H1 (cell line): ENCODE measurements at regions not wholly inside any gene's neighbourhood (a gene's known extent, or its start where the extent isn't known, plus 50 kb on each side); places are given as distances from the start of the nearest gene placed in this dataset.

Experiments
- CTCF ChIA-PET: fragments of 300-600 bp; sonication (Branson Sonifier 250); formaldehyde crosslinking; loops from one replicate; lab custom pipeline; 2021; ENCODE audit not compliant: partially characterized antibody; lab: Charles Lee
- POLR2A ChIA-PET: fragments of 300-600 bp; sonication (Branson Sonifier 250); formaldehyde crosslinking; loops from one replicate; lab custom pipeline; 2021; ENCODE audit warnings: inconsistent platforms; ENCODE audit not compliant: partially characterized antibody; lab: Charles Lee
- DNase-seq, 2 experiments: peaks; one replicate each; pipeline versions ENCODE4 v3.0.0 to v3.0.0-alpha.2; 2010 to 2022; ENCODE audit warnings: low spot score in 2 of 2, low read depth in 1 of 2, mixed read lengths in 1 of 2
- FAIRE-seq: peaks from 2 replicates; lab custom pipeline; 2011; peaks lifted over from hg19 to GRCh38; lab: Jason Lieb, UNC
- H2AFZ ChIP-seq: 2 replicates; pipeline ENCODE4 v1.8.1; 2012; ENCODE audit warnings: low read length, inconsistent platforms
- H2AK5ac ChIP-seq: 2 replicates; pipeline ENCODE4 v1.6.1; 2013; ENCODE audit warnings: low read depth, low read length
- H2BK120ac ChIP-seq: replicated peaks from 2 replicates; pipeline ENCODE3; 2013; ENCODE audit warnings: low read depth, low read length, inconsistent platforms
- H2BK12ac ChIP-seq: 2 replicates; pipeline ENCODE4 v1.6.1; 2013; ENCODE audit warnings: low read depth, low read length
- H2BK15ac ChIP-seq: 2 replicates; pipeline ENCODE4 v1.6.1; 2013; ENCODE audit warnings: low read length
- H2BK20ac ChIP-seq: 2 replicates; pipeline ENCODE4 v1.6.1; 2013; ENCODE audit warnings: low read length
- H2BK5ac ChIP-seq: 2 replicates; pipeline ENCODE4 v1.6.1; 2013; ENCODE audit warnings: low read depth, low read length
- H3K14ac ChIP-seq: 2 replicates; pipeline ENCODE4 v1.6.1; 2013; ENCODE audit warnings: inconsistent platforms; ENCODE audit not compliant: insufficient read length
- H3K18ac ChIP-seq: 2 replicates; pipeline ENCODE4 v1.6.1; 2013; ENCODE audit warnings: low read length; ENCODE audit errors: extremely low read depth
- H3K23ac ChIP-seq: 2 replicates; pipeline ENCODE4 v1.6.1; 2013; ENCODE audit warnings: inconsistent platforms; ENCODE audit not compliant: insufficient read length
- H3K23me2 ChIP-seq: 2 replicates; pipeline ENCODE4 v1.6.1; 2013; ENCODE audit warnings: low read depth, low read length
- H3K27ac ChIP-seq: 2 replicates; pipeline ENCODE4 v1.6.1; 2011; ENCODE audit warnings: low read depth, low read length, inconsistent platforms
- H3K27me3 ChIP-seq, 4 experiments: replicated peaks in 1 of 4; 1 replicate in 1 of 4; 2 replicates in 3 of 4; pipeline versions ENCODE4 v1.6.1 to v1.8.1; 2011 to 2013; ENCODE audit warnings: low read length in 3 of 4, mild to moderate bottlenecking in 3 of 4, inconsistent platforms in 2 of 4, mixed read lengths in 2 of 4, moderate library complexity in 1 of 4; ENCODE audit not compliant: control insufficient read depth in 3 of 4, insufficient read depth in 3 of 4; ENCODE audit errors: extremely low read depth in 1 of 4
- H3K36me3 ChIP-seq, 4 experiments: 2 replicates each; pipeline versions ENCODE4 v1.6.1 to v1.8.1; 2011 to 2013; ENCODE audit warnings: mild to moderate bottlenecking in 4 of 4, low read length in 3 of 4, moderate library complexity in 2 of 4, control low read depth in 1 of 4, inconsistent platforms in 1 of 4; ENCODE audit not compliant: insufficient read depth in 4 of 4, control insufficient read depth in 2 of 4
- H3K4ac ChIP-seq: replicated peaks from 2 replicates; pipeline ENCODE3; 2013; ENCODE audit warnings: low read length, low read depth, mixed read lengths, inconsistent platforms; ENCODE audit not compliant: insufficient read length
- H3K4me1 ChIP-seq, 4 experiments: replicated peaks in 1 of 4; 1 replicate in 1 of 4; 2 replicates in 3 of 4; pipeline versions ENCODE4 v1.6.1 to v1.8.1; 2011 to 2013; ENCODE audit warnings: low read length in 3 of 4, inconsistent platforms in 2 of 4, mixed read lengths in 1 of 4; ENCODE audit not compliant: insufficient read depth in 4 of 4, control insufficient read depth in 3 of 4
- H3K4me2 ChIP-seq, 2 experiments: 2 replicates each; pipeline versions ENCODE4 v1.6.1 to v1.8.1; 2011 to 2013; ENCODE audit warnings: low read depth in 2 of 2, low read length in 2 of 2, control low read depth in 1 of 2, inconsistent platforms in 1 of 2, mild to moderate bottlenecking in 1 of 2; ENCODE audit not compliant: insufficient read depth in 1 of 2
- H3K4me3 ChIP-seq, 4 experiments: fragments of 200-600, 300-600 bp in 1 of 4; sonication (generic), shearing (Covaris generic), sonication (Bioruptor Twin) in 1 of 4; 2 replicates each; pipeline versions ENCODE4 v1.5.1 to v1.8.1; 2011 to 2016; ENCODE audit warnings: low read length in 4 of 4, low read depth in 3 of 4, control low read depth in 2 of 4, inconsistent platforms in 2 of 4, mild to moderate bottlenecking in 2 of 4, mixed read lengths in 1 of 4, moderate library complexity in 1 of 4; ENCODE audit not compliant: insufficient read depth in 2 of 4; ENCODE audit errors: extremely low read depth in 1 of 4
- H3K56ac ChIP-seq: replicated peaks from 2 replicates; pipeline ENCODE3; 2013; ENCODE audit warnings: low read depth, mild to moderate bottlenecking, mixed read lengths, low read length, inconsistent platforms; ENCODE audit not compliant: insufficient read length
- H3K79me1 ChIP-seq: 2 replicates; pipeline ENCODE4 v1.6.1; 2013; ENCODE audit warnings: low read depth, low read length, control low read depth
- H3K79me2 ChIP-seq, 2 experiments: 2 replicates each; pipeline versions ENCODE4 v1.6.1 to v1.8.1; 2012 to 2013; ENCODE audit warnings: low read length in 2 of 2, mild to moderate bottlenecking in 2 of 2, inconsistent platforms in 1 of 2; ENCODE audit not compliant: insufficient read depth in 2 of 2, control insufficient read depth in 1 of 2
- H3K9ac ChIP-seq, 4 experiments: replicated peaks in 1 of 4; 1 replicate in 1 of 4; 2 replicates in 3 of 4; pipeline versions ENCODE4 v1.6.1 to v1.8.1; 2011 to 2013; ENCODE audit warnings: low read depth in 3 of 4, low read length in 3 of 4, control low read depth in 2 of 4, mild to moderate bottlenecking in 2 of 4, moderate library complexity in 2 of 4, inconsistent platforms in 1 of 4; ENCODE audit errors: extremely low read depth in 1 of 4
- H3K9me3 ChIP-seq, 2 experiments: 2 replicates each; pipeline versions ENCODE4 v1.6.1 to v1.8.1; 2012 to 2013; ENCODE audit warnings: mild to moderate bottlenecking in 2 of 2, moderate library complexity in 2 of 2, control low read depth in 1 of 2, inconsistent platforms in 1 of 2, low read depth in 1 of 2, low read length in 1 of 2, mixed read lengths in 1 of 2; ENCODE audit not compliant: insufficient read depth in 2 of 2
- H4K20me1 ChIP-seq, 2 experiments: replicated peaks in 1 of 2; 2 replicates each; pipeline versions ENCODE3 to v1.8.1; 2011 to 2013; ENCODE audit warnings: inconsistent platforms in 2 of 2, low read length in 2 of 2, mild to moderate bottlenecking in 1 of 2; ENCODE audit not compliant: insufficient read depth in 2 of 2, control insufficient read depth in 1 of 2
- H4K5ac ChIP-seq: 2 replicates; pipeline ENCODE4 v1.6.1; 2013; ENCODE audit warnings: low read length, low read depth, mixed read lengths, inconsistent platforms; ENCODE audit not compliant: insufficient read length
- H4K8ac ChIP-seq: 2 replicates; pipeline ENCODE4 v1.8.0; 2013; ENCODE audit warnings: mild to moderate bottlenecking, moderate library complexity, low read length, inconsistent platforms; ENCODE audit not compliant: insufficient read depth; ENCODE audit errors: extremely low read depth
- H4K91ac ChIP-seq: replicated peaks from 2 replicates; pipeline ENCODE3; 2013; ENCODE audit warnings: low read length, mixed read lengths, inconsistent platforms; ENCODE audit not compliant: insufficient read length
- BACH1 ChIP-seq: IDR thresholded peaks from 2 replicates; pipeline ENCODE4 v1.6.1; 2012; ENCODE audit warnings: low read length, improper control_type of control experiment
- BRCA1 ChIP-seq: IDR thresholded peaks from 2 replicates; pipeline ENCODE4 v1.6.1; 2012; ENCODE audit warnings: low read depth, low read length, improper control_type of control experiment
- CEBPB ChIP-seq: IDR thresholded peaks from 2 replicates; pipeline ENCODE4 v1.6.1; 2012; ENCODE audit warnings: low read depth, low read length
- GABPA ChIP-seq: IDR thresholded peaks from 2 replicates; pipeline ENCODE4 v1.6.1; 2011; ENCODE audit warnings: mild to moderate bottlenecking, low read length, moderate library complexity, borderline replicate concordance; ENCODE audit not compliant: insufficient read depth
- POLR2AphosphoS5 ChIP-seq: IDR thresholded peaks from 2 replicates; pipeline ENCODE4 v1.6.1; 2011; ENCODE audit warnings: low read depth, low read length
- RFX5 ChIP-seq: IDR thresholded peaks from 2 replicates; pipeline ENCODE4 v1.6.1; 2011; ENCODE audit warnings: low read depth, low read length, improper control_type of control experiment, borderline replicate concordance
- RXRA ChIP-seq: IDR thresholded peaks from 2 replicates; pipeline ENCODE4 v1.6.1; 2011; ENCODE audit warnings: low read depth, mild to moderate bottlenecking, low read length, moderate library complexity; ENCODE audit not compliant: insufficient read depth
- TAF7 ChIP-seq: optimal IDR thresholded peaks from 2 replicates; pipeline ENCODE3; 2011; ENCODE audit warnings: low read depth, mild to moderate bottlenecking, inconsistent platforms, low read length, moderate library complexity, borderline replicate concordance
- TCF12 ChIP-seq: IDR thresholded peaks from 2 replicates; pipeline ENCODE4 v1.6.1; 2011; ENCODE audit warnings: low read depth, mild to moderate bottlenecking, low read length
- YY1 ChIP-seq: IDR thresholded peaks from 2 replicates; pipeline ENCODE4 v1.6.1; 2011; ENCODE audit warnings: low read depth, mild to moderate bottlenecking, low read length
- WGBS, 2 experiments: shearing (Covaris generic) in 1 of 2; methylation state at CpG; one replicate each; pipeline versions ENCODE4 v1.1.6 to v1.1.7; 2013 to 2015; ENCODE audit warnings: low lambda C conversion rate in 2 of 2, mixed read lengths in 2 of 2, inconsistent platforms in 1 of 2, low coverage in 1 of 2, missing lambda C conversion rate in 1 of 2; ENCODE audit not compliant: insufficient replicate concordance in 2 of 2, insufficient coverage in 1 of 2, insufficient read length in 1 of 2; ENCODE audit errors: extremely low coverage in 1 of 2, missing lambda C conversion rate in 1 of 2; 5-methylcytosine and 5-hydroxymethylcytosine counted together
- TF ChIP-seq, protein P1 (sequence below), 3 experiments: IDR thresholded peaks; 1 replicate in 2 of 3; 2 replicates in 1 of 3; pipeline versions ENCODE4 v1.5.1 to v1.6.1; 2011; ENCODE audit warnings: low read length in 3 of 3, mild to moderate bottlenecking in 3 of 3, inconsistent platforms in 2 of 3, low read depth in 1 of 3, moderate library complexity in 1 of 3; ENCODE audit not compliant: insufficient read depth in 1 of 3; ENCODE audit errors: control extremely low read depth in 1 of 3

DNA sequence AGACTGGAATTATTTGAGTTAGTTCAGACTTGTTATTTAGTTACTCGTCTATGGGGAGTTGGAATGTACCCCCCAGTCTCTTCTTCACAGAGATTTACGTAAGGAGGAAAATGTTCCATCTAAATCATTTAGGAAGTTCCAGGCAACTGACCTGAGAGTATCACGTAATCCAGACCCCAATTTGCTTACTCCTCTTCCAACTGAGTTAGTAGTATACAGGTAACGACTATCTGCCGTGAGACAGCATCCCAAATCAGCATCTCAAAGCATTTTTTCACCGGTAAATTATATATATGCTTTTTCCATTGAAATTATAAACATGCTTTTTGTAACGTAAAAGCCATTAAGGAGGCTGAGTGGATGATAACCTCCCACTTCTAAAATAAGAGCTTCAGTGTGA lies 214.3 kb upstream of the WSB1 start:
- Histone ChIP-seq H3K27me3 (no peaks in the 10 kb centered on the region), H3K9ac (no peak overlapping the region), H2BK5ac (no peak overlapping the region), H3K4me2 (no peak overlapping the region), H4K91ac (no peak overlapping the region), H3K27ac (no peak overlapping the region), H3K14ac (no peak overlapping the region), H3K4me3 (no peak overlapping the region), H4K8ac (no peak overlapping the region), H3K79me1 (no peaks in the 10 kb centered on the region), H3K18ac (no peak overlapping the region), H2BK12ac (no peak overlapping the region), H2BK120ac (no peak overlapping the region), H3K36me3 (no peaks in the 10 kb centered on the region), H3K79me2 (no peaks in the 10 kb centered on the region), H2BK20ac (no peak overlapping the region), H3K4ac (no peak overlapping the region), H3K4me1 (no peaks in the 10 kb centered on the region), H3K23ac (no peak overlapping the region), H3K23me2 (no peaks in the 10 kb centered on the region; the same call in 1 of the 2 replicates), H3K9me3 (peaks cover 71 to 86% of the 10 kb centered on the region in 2 experiments), H2AFZ (no peak overlapping the region), H4K5ac (no peak overlapping the region), H4K20me1 (no peaks in the 10 kb centered on the region), H3K56ac (no peak overlapping the region), H2BK15ac (no peak overlapping the region), H2AK5ac (no peak overlapping the region)
- TF ChIP-seq, protein P1, sequence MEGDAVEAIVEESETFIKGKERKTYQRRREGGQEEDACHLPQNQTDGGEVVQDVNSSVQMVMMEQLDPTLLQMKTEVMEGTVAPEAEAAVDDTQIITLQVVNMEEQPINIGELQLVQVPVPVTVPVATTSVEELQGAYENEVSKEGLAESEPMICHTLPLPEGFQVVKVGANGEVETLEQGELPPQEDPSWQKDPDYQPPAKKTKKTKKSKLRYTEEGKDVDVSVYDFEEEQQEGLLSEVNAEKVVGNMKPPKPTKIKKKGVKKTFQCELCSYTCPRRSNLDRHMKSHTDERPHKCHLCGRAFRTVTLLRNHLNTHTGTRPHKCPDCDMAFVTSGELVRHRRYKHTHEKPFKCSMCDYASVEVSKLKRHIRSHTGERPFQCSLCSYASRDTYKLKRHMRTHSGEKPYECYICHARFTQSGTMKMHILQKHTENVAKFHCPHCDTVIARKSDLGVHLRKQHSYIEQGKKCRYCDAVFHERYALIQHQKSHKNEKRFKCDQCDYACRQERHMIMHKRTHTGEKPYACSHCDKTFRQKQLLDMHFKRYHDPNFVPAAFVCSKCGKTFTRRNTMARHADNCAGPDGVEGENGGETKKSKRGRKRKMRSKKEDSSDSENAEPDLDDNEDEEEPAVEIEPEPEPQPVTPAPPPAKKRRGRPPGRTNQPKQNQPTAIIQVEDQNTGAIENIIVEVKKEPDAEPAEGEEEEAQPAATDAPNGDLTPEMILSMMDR (IDR thresholded peaks at IDR 0.05; ENCODE audit: control extremely low read depth in 1 of 3, insufficient read depth in 1 of 3, low read depth in 1 of 3, low read length in 3 of 3): no peak
- no peak for TF ChIP-seq BACH1
- TF ChIP-seq YY1: no peak
- TF ChIP-seq RXRA: no peak
- TF ChIP-seq TCF12: no peak
- no peak for TF ChIP-seq CEBPB
- no peak for TF ChIP-seq RFX5
- no peak for TF ChIP-seq POLR2AphosphoS5
- TF ChIP-seq BRCA1: no peak
- TF ChIP-seq TAF7: no peak
- TF ChIP-seq GABPA: no peak
- DNase-seq (no peak), FAIRE-seq (no peak)
- ChIA-PET POLR2A (no interaction called here), CTCF (no interaction called here)
- 70% methylated on average over 7 of the region's 7 CpGs; no CpG with 5 or more reads in 1 of the 2 experiments for WGBS, 2 experiments
